DND-41 (cell line): ENCODE measurements at regions not wholly inside any gene's neighbourhood (a gene's known extent, or its start where the extent isn't known, plus 50 kb on each side); places are given as distances from the start of the nearest gene placed in this dataset.

Experiments used
- ATAC-seq: fragments of 200-7000 bp; cut with Tn5 transposase; 3 replicates; pipeline ENCODE4 v1.9.1; 2021; ENCODE audit warnings: low read depth; ENCODE audit not compliant: insufficient read depth
- DNase-seq: peaks from one replicate; pipeline ENCODE4 v3.0.0-alpha.2; 2020
- H2AFZ ChIP-seq: 2 replicates; pipeline ENCODE4 v1.6.0; 2012; ENCODE audit warnings: low read depth, low read length
- H3K27ac ChIP-seq: 2 replicates; pipeline ENCODE4 v1.5.1; 2012; ENCODE audit warnings: low read length, inconsistent platforms
- H3K27me3 ChIP-seq: fragments of 200-600 bp; sonication (generic); 2 replicates; pipeline ENCODE4 v1.6.0; 2012; ENCODE audit warnings: low read length, mild to moderate bottlenecking, inconsistent platforms; ENCODE audit not compliant: insufficient read depth, poor library complexity
- H3K36me3 ChIP-seq: 2 replicates; pipeline ENCODE4 v1.5.1; 2012; ENCODE audit warnings: low read length, inconsistent platforms; ENCODE audit not compliant: insufficient read depth
- H3K4me1 ChIP-seq: 2 replicates; pipeline ENCODE4 v1.5.1; 2012; ENCODE audit warnings: mild to moderate bottlenecking, low read length; ENCODE audit not compliant: insufficient read depth
- H3K4me2 ChIP-seq: 2 replicates; pipeline ENCODE4 v1.6.0; 2012; ENCODE audit warnings: mild to moderate bottlenecking, moderate library complexity, low read length, inconsistent platforms; ENCODE audit not compliant: insufficient read depth
- H3K4me3 ChIP-seq, 2 experiments: fragments of 200-600 bp in 1 of 2; shearing (Covaris generic) in 1 of 2; 2 replicates each; pipeline ENCODE4 v1.5.1; 2012 to 2016; ENCODE audit warnings: inconsistent platforms in 2 of 2, low read length in 2 of 2, mild to moderate bottlenecking in 2 of 2, low read depth in 1 of 2, moderate library complexity in 1 of 2
- H3K79me2 ChIP-seq: 2 replicates; pipeline ENCODE4 v1.6.0; 2012; ENCODE audit warnings: low read length, inconsistent platforms; ENCODE audit not compliant: insufficient read depth
- H3K9ac ChIP-seq: 2 replicates; pipeline ENCODE4 v1.6.0; 2012; ENCODE audit warnings: low read depth, mild to moderate bottlenecking, inconsistent platforms, low read length, moderate library complexity
- H3K9me3 ChIP-seq: 2 replicates; pipeline ENCODE4 v1.5.1; 2012; ENCODE audit warnings: low read length, moderate library complexity, mild to moderate bottlenecking, inconsistent platforms; ENCODE audit not compliant: insufficient read depth, severe bottlenecking
- H4K20me1 ChIP-seq: 2 replicates; pipeline ENCODE4 v1.6.0; 2012; ENCODE audit warnings: low read length; ENCODE audit not compliant: insufficient read depth
- EZH2 ChIP-seq: IDR thresholded peaks from 3 replicates; pipeline ENCODE4 v1.6.1; 2012; ENCODE audit warnings: borderline replicate concordance, low read depth, mild to moderate bottlenecking, moderate library complexity, low read length, inconsistent platforms; ENCODE audit not compliant: severe bottlenecking
- TF ChIP-seq, protein P1 (sequence below): IDR thresholded peaks from 2 replicates; pipeline ENCODE4 v1.5.1; 2012; ENCODE audit warnings: borderline replicate concordance, low read length, moderate library complexity, mild to moderate bottlenecking; ENCODE audit not compliant: poor library complexity, severe bottlenecking; ENCODE audit errors: extremely low read depth

DNA sequence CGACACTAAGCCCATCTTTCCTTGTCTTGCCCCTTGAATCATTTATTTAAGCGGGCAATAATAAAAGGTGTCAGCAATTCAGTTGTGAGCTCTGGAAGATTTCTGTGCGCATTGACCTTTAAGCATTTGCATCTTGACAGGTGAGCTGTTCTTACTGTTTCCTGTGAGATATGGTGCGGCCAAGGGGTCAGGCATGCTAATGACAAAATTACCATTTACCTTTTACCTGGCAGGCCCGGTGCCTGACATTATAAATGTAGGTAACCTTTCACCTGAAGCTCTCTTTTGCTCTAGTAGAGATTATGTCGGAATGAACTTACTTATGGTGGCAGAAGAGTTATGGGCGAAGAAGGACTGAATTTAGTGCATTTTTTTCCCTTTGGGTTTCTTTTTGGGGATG, 89.3 kb upstream of the EEF1E1 start:
- TF ChIP-seq, protein P1, sequence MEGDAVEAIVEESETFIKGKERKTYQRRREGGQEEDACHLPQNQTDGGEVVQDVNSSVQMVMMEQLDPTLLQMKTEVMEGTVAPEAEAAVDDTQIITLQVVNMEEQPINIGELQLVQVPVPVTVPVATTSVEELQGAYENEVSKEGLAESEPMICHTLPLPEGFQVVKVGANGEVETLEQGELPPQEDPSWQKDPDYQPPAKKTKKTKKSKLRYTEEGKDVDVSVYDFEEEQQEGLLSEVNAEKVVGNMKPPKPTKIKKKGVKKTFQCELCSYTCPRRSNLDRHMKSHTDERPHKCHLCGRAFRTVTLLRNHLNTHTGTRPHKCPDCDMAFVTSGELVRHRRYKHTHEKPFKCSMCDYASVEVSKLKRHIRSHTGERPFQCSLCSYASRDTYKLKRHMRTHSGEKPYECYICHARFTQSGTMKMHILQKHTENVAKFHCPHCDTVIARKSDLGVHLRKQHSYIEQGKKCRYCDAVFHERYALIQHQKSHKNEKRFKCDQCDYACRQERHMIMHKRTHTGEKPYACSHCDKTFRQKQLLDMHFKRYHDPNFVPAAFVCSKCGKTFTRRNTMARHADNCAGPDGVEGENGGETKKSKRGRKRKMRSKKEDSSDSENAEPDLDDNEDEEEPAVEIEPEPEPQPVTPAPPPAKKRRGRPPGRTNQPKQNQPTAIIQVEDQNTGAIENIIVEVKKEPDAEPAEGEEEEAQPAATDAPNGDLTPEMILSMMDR: no peak
- no peak for TF ChIP-seq EZH2
- no peak overlapping the region for H3K9ac ChIP-seq
- ATAC-seq: no peak
- no peak overlapping the region for H3K4me2 ChIP-seq
- no peaks in the 10 kb centered on the region for H3K9me3 ChIP-seq
- H3K27ac ChIP-seq: no peak overlapping the region
- no peaks in the 10 kb centered on the region for H3K36me3 ChIP-seq
- no peaks in the 10 kb centered on the region for H3K79me2 ChIP-seq
- no peaks in the 10 kb centered on the region for H3K4me1 ChIP-seq
- H3K4me3 ChIP-seq: no peak overlapping the region
- no peak for DNase-seq
- H3K27me3 ChIP-seq: no peaks in the 10 kb centered on the region
- H4K20me1 ChIP-seq: no peaks in the 10 kb centered on the region
- H2AFZ ChIP-seq: no peak overlapping the region

DNA sequence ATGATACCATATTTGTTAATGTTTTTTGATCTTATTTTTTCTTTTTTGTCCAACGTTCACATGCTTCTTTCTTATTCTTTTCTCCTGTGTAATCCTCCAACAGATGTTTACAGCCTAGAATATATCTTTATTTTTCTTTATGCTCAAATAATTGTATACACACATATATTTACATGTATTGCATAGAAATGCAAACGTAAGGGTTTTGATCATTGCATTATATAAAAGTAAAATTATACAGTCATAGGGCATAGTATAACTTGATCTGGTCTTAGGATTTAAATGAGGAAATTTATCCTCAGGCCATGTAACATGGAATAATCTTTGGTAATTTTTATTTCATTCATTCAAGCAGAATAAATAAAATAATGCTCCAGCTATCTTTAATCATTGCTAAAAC, 84.9 kb upstream of the EEF1E1 start:
- no peaks in the 10 kb centered on the region for H3K9me3 ChIP-seq

DNA sequence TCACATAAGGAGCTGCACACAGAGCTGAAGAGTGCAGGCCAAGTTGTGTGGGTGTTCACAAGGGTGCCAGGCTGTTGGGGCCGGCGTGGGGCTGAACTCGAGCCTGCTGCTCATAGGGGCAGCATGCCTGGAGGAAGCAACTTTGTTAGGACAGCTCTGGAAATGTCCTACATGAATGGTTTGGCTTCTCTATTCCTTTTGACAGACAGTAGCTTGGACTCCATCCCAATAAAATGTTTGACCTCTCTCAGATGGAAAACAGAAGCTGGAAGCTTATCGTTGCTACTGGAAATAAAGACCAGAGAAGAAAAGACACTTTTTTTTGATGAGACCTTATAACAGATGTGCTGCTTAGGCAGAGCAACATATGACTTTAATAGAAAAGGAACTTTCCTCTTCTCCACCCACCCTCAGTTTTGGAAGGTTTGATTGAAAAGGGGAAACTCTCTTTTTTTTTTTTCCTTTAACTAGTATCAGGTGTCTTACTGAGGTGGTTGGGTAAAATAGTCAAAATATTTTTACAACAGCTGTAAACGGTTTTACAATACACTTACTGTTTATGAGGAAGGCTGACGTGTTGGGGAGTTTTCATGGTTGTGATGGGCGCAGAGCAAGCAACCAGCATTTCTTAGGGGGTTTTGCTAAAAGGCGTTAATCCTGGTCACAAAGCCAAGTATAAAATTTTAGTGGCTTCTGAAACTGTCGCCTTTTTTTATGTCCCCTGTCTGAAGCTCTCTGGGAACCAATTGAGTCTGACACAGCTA, 80.7 kb upstream of the EEF1E1 start:
- Histone ChIP-seq H3K4me1 (no peaks in the 10 kb centered on the region), H3K27me3 (no peaks in the 10 kb centered on the region), H3K27ac (no peak overlapping the region), H3K9me3 (no peaks in the 10 kb centered on the region), H3K36me3 (no peaks in the 10 kb centered on the region), H3K4me2 (no peak overlapping the region), H4K20me1 (no peaks in the 10 kb centered on the region), H2AFZ (no peak overlapping the region), H3K4me3 (no peak overlapping the region), H3K79me2 (no peaks in the 10 kb centered on the region), H3K9ac (no peak overlapping the region)
- no peak for DNase-seq
- no peak for TF ChIP-seq EZH2
- TF ChIP-seq, protein P1: no peak
- no peak for ATAC-seq

More for the DNA sequence above, 84.9 kb upstream of the EEF1E1 start:
- H3K27me3 ChIP-seq: no peaks in the 10 kb centered on the region
- no peak overlapping the region for H2AFZ ChIP-seq
- DNase-seq (no peak), ATAC-seq (no peak)
- no peaks in the 10 kb centered on the region for H3K36me3 ChIP-seq
- H3K79me2 ChIP-seq: no peaks in the 10 kb centered on the region
- no peak overlapping the region for H3K27ac ChIP-seq
- H3K4me3 ChIP-seq: no peak overlapping the region
- H4K20me1 ChIP-seq: no peaks in the 10 kb centered on the region
- H3K9ac ChIP-seq: no peak overlapping the region
- no peaks in the 10 kb centered on the region for H3K4me1 ChIP-seq
- TF ChIP-seq, protein P1: no peak
- no peak for TF ChIP-seq EZH2
- H3K4me2 ChIP-seq: no peak overlapping the region
